Right lobe of liver (tissue), 6 donors: ENCODE measurements at regions not wholly inside any gene's neighbourhood (a gene's known extent, or its start where the extent isn't known, plus 50 kb on each side); places are given as distances from the start of the nearest gene placed in this dataset.

Experiments used
- ATAC-seq, 4 donors: fragments of 200-7000 bp; cut with Tn5 transposase; one replicate each; pipeline ENCODE4 v1.9.1; 2020; ENCODE audit warnings: mild to moderate bottlenecking in 4 of 4, moderate library complexity in 4 of 4
- DNase-seq, 3 donors: peaks; one replicate each; pipeline ENCODE4 v3.0.0-alpha.2; 2020
- H3K27ac ChIP-seq, 3 donors: fragments of 200-600 bp; one replicate each; pipeline ENCODE4 v1.8.0; 2022
- H3K27me3 ChIP-seq, 2 donors: fragments of 200-600 bp; one replicate each; pipeline ENCODE4 v1.8.0; 2022
- H3K36me3 ChIP-seq, 4 donors: fragments of 200-600 bp; sonication (generic) in 1 of 4; one replicate each; pipeline versions ENCODE4 v1.5.1 to v1.8.0; 2017 to 2022; ENCODE audit warnings: control low read depth in 1 of 4
- H3K4me1 ChIP-seq, 4 donors: fragments of 200-600 bp; sonication (generic) in 1 of 4; one replicate each; pipeline versions ENCODE4 v1.5.1 to v1.8.0; 2017 to 2022; ENCODE audit warnings: control low read depth in 1 of 4
- H3K4me3 ChIP-seq, 3 donors: fragments of 200-600 bp; one replicate each; pipeline ENCODE4 v1.8.0; 2022
- H3K9me3 ChIP-seq, 4 donors: fragments of 200-600 bp; sonication (generic) in 1 of 4; one replicate each; pipeline versions ENCODE4 v1.5.1 to v1.8.0; 2017 to 2022; ENCODE audit warnings: control low read depth in 1 of 4
- CTCF ChIP-seq, 4 donors: fragments of 200-600 bp in 3 of 4; fragments of 450-650 bp in 1 of 4; IDR thresholded peaks; one replicate each; pipeline versions ENCODE4 v1.5.1 to v1.8.0; 2016 to 2022; ENCODE audit warnings: antibody characterized with exemption in 4 of 4, mild to moderate bottlenecking in 2 of 4
- POLR2A ChIP-seq: fragments of 450-650 bp; IDR thresholded peaks from one replicate; pipeline ENCODE4 v1.6.1; 2017; ENCODE audit warnings: antibody characterized with exemption, mild to moderate bottlenecking
- WGBS: methylation state at CpG from one replicate; pipeline ENCODE4 v1.1.6; 2018; ENCODE audit warnings: low coverage, low lambda C conversion rate; ENCODE audit not compliant: insufficient coverage; ENCODE audit errors: missing lambda C conversion rate; 5-methylcytosine and 5-hydroxymethylcytosine counted together
- intact Hi-C, 2 donors: fragments of 100-400 bp; cut with DNase I; formaldehyde crosslinking; loops; one replicate each; pipeline versions ENCODE4 v1.11.2 to v1.14.1; 2022
- donor health status: DM: no; HTN: yes; CAD: no.
- donor health status: DM: no; HTN: no; CAD: no.
- donor health status: DM: no; HTN: no; CAD: no.
- donor health status: DM: no; HTN: yes; CAD: no.
- donor health status: DM: no; HTN: yes; CAD: no.

GRCh38 chr1:88537787-88538186 is 146.3 kb upstream of the PKN2 start:
- DNase-seq (no peak), ATAC-seq (peak in 1 of 4 donors; percentile 6)
- 22% methylated on average over 3 of the region's 3 CpGs for WGBS
- Histone ChIP-seq H3K36me3 (no peaks in the 10 kb centered on the region), H3K4me1 (peaks cover 0 to 43% (median 12%) of the 10 kb centered on the region in 4 donors), H3K27ac (no peak overlapping the region), H3K4me3 (no peak overlapping the region), H3K9me3 (no peaks in the 10 kb centered on the region), H3K27me3 (no peaks in the 10 kb centered on the region)
- TF ChIP-seq POLR2A, result no peak
- no peak for TF ChIP-seq CTCF (IDR thresholded peaks at IDR 0.05)
- intact Hi-C loops, result no loop called here

GRCh38 chr1:88538222-88538899 is 145.7 kb upstream of the PKN2 start:
- Histone ChIP-seq H3K4me1 (peaks cover 0 to 43% (median 12%) of the 10 kb centered on the region in 4 donors), H3K27ac (no peak overlapping the region), H3K36me3 (no peaks in the 10 kb centered on the region), H3K4me3 (no peak overlapping the region), H3K27me3 (no peaks in the 10 kb centered on the region), H3K9me3 (no peaks in the 10 kb centered on the region)
- DNase-seq (no peak), ATAC-seq (peak; percentile 86 to 93 (median 87))
- intact Hi-C loops, result no loop called here
- TF ChIP-seq POLR2A (no peak), CTCF (IDR thresholded peaks at IDR 0.05) (no peak)
- 19% methylated on average over 2 of the region's 2 CpGs for WGBS

GRCh38 chr1:88540255-88540654 is 143.8 kb upstream of the PKN2 start:
- Histone ChIP-seq H3K36me3 (no peaks in the 10 kb centered on the region), H3K4me1 (peaks cover 0 to 43% (median 12%) of the 10 kb centered on the region in 4 donors), H3K9me3 (no peaks in the 10 kb centered on the region), H3K4me3 (no peak overlapping the region), H3K27me3 (no peaks in the 10 kb centered on the region), H3K27ac (no peak overlapping the region)
- TF ChIP-seq POLR2A (no peak), CTCF (IDR thresholded peaks at IDR 0.05) (no peak)
- ATAC-seq (peak; percentile 61 to 79 (median 66)), DNase-seq (no peak)
- WGBS, result 28% methylated on average over 2 of the region's 2 CpGs
- intact Hi-C loops, result no loop called here

GRCh38 chr1:88541596-88541995 is 142.5 kb upstream of the PKN2 start:
- peaks cover 0 to 43% (median 12%) of the 10 kb centered on the region in 4 donors for H3K4me1 ChIP-seq
- no peaks in the 10 kb centered on the region for H3K36me3 ChIP-seq
- H3K9me3 ChIP-seq, result no peaks in the 10 kb centered on the region
- ATAC-seq (no peak), DNase-seq (no peak)
- intact Hi-C loops, result no loop called here
- no peak for TF ChIP-seq POLR2A
- H3K27ac ChIP-seq, result no peak overlapping the region
- no peaks in the 10 kb centered on the region for H3K27me3 ChIP-seq
- 83% methylated on average over 1 of the region's 1 CpG for WGBS
- H3K4me3 ChIP-seq, result no peak overlapping the region

- Histone ChIP-seq H3K4me1 (peaks cover 0 to 21% (median 4%) of the 10 kb centered on the region in 4 donors), H3K27ac (no peak overlapping the region), H3K36me3 (no peaks in the 10 kb centered on the region), H3K27me3 (no peaks in the 10 kb centered on the region), H3K4me3 (no peak overlapping the region), H3K9me3 (no peaks in the 10 kb centered on the region)
- no peak for ATAC-seq
- no peak for DNase-seq
- TF ChIP-seq CTCF (IDR thresholded peaks at IDR 0.05) (no peak), POLR2A (no peak)
- intact Hi-C loops, result no loop called here
Observed at GRCh38 chr1:88544195-88544594, 139.9 kb upstream of the PKN2 start.
